Globus pallidus (tissue), 1 donor: ENCODE measurements at regions not wholly inside any gene's neighbourhood (a gene's known extent, or its start where the extent isn't known, plus 50 kb on each side); places are given as distances from the start of the nearest gene placed in this dataset.

Experiments used
- DNase-seq: peaks from one replicate; pipeline ENCODE4 v3.0.0-alpha.2; 2015; ENCODE audit warnings: low spot score

DNA sequence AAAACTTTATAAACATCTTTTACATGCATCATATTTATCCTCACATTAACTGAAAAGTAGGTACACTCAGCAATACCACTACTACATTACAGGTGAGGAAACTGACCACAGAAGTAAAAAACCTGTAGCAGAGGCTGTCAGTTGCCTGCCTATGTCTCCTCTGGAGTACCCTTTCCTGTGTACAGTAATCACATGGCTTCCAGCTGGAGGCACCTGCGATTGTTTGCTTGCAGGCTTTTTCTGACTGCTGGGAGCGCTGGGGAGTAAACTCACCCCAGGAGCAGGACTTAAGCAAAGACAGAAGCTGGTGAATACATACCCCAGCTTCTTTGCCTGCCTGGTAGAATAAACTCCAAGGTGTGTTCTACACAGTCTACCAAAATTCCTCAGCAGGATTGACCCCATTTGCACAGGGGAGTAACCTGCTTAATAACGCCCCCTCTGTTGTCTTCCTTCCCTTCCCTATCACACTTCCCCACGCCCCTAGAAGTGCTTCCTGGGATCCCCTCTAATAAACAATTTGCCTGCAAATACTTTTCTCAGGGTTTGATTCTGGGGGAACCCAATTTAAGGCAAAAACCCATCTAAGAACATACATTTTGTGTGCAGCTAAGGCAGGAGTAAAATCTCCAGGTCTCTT is 138.9 kb downstream of the PTH2R start:
- no peak for DNase-seq

DNA sequence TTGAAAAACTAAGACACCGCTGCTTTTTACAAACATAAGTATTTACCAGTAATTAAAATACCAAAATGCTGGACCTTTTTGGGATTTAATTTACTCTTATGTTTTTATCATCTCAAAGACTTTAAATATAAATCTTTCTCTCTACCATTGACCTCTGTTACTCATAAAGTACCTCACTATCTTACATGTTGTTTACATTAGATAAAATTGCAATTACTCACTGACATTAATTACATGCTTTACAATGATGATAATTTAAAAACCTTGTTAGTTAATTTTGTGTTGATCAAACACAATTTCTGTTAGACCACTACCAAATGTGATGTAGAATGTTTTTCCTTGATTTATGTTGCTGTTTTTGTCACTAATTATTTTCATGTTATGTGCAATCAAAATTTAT is 139.5 kb downstream of the PTH2R start:
- no peak for DNase-seq

DNA sequence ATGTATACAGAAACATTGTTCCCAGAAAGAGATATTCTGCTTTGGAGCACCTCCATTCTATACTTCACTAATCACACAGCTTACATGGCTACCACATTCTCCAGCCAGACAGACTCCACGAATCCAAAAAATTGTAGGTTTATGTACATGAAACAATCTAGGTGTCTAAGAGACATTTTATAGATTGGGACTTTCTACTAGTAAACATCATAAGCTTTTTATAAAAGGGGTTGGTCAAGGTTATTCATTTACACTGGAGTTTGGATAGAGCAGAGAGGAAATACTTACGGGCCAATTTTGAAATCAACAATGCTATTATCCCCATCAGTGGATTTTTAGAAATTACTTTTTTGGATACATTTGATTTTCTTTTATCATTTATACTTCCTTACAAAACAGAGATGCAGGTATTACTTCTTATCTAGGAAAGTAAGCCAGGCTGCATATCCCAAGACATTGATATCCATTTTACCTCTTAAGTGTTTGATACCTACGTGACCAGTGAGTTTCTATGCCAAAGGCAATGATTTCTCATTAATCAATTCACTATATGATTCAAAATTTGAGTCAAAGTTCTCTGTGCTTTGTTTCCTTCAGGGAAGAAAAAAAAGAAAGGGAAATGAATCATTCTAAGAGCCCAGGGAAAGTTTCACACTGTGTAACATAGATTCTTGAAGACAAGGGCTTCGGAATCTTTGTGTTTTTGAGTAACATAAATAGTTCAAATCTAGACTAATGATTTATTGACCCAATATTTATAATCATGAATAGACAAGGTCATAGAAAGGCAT is 140.5 kb downstream of the PTH2R start:
- no peak for DNase-seq

DNA sequence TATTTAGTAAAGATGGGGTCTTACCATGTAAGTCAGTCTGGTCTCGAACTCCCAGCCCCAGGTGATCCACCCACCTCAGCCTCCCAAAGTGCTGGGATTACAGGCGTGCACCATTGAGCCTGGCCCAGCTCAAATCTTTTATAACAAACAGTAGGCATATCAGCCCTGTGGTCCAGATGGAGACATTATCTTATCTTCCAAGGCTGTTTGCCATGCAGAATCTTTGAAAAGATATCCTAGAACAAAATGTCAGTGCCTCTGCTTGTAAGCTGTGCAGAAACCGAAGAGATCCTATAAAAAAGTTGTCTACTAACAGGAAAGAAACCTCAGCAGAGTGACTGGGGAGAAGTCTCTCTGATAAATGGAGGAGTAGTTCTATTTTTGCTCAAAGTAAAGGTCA is 142.1 kb downstream of the PTH2R start:
- DNase-seq, result no peak

DNA sequence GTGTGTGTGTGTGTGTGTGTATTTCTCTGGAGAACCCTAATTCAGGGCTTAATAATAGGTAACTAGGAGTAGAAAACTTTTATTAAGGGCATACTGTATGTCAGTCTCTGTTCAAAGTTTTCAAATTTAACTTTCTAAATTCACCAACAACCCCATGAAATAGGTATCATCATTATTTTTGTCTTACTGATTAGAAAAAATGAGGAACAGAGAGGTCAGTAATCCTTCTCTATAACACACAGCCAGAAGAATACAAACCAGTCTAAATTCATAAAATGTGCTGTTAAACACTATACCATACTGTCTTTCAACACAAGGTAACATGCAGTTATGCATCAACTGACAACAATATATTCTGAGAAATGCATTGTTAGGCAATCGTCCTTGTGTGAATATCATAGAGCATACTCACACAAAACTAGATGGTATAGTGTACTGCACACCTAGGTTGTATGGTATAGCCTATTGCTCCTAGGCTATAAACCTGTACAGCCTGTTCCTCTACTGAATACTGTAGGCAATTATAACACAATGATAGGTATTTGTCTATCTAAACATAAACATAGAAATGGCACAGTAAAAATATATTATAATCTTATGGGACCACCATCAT is 143.1 kb downstream of the PTH2R start:
- DNase-seq, result no peak

DNA sequence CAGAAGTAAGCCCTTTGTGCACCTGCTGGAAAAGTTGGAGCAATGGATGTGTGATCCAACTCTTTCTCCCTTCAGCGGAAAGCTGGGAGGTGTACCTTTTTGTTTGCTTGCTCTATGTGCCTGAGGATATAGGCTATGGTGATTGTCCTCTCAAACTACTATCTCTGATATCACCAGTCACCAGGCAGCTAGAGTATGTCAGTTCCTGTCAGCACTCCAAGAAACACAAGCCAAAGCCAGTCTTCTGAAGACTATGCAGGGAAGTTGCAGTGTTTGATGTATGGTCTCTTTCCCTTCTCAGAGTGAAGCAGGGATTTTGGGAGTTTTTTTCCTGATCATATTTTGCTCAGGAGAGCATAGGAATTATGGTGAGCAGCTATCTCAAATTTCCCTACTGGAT is 146.4 kb downstream of the PTH2R start:
- no peak for DNase-seq

DNA sequence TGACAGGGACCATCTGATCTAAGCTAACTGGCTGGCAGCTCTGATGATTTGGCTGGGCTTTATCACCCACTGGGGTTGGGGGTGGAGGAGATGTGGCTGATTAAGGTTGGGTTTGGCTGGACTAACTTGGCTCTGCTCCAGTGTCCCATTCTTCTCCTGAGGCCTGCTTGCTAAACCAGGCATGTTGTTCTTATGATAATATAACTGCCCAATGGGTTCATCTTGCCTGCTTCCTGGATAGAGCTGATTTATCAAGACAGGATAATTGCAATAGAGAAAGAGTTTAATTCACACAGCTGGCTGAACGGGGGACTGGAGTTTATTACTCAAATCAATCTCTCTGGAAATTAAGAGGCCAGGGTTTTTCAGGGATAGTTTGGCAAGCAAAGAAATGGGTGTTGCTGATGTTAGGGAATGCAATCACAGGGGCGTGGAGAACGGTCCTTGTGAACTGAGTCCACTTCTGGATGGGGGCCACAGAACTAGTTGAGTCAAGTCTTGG is 150.4 kb downstream of the PTH2R start:
- DNase-seq, result no peak

DNA sequence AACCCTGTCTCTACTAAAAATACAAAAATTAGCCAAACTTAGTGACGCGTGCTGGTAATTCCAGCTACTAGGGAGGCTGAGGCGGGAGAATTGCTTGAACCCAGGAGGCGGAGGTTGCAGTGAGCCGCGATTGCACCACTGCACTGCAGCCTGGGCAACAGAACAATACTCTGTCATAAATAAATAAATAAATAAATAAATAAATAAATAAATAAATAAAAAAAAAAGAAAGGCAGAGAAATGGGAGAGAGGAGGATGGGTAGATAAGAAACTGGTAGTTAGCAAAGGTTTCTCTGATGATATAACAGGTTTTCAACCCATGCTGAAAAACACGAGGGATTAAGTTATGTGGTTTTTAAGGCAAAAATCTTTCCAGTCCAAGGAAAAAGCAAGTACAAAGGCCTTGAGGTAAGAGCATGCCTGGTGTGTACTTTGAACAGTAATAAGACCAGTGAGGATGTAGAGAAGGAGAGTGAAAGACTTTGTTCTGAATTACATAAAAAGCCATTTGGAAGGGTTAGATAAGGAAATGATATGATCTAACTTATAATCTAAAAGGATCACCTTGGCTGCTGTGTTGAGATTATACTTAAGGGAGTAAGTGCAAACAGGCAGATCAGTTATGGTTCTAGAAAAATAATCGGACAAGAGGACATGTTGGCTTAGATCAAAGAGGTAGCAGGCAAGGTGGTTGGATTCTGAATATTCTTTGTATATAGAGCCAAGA is 159.3 kb downstream of the PTH2R start:
- no peak for DNase-seq

DNA sequence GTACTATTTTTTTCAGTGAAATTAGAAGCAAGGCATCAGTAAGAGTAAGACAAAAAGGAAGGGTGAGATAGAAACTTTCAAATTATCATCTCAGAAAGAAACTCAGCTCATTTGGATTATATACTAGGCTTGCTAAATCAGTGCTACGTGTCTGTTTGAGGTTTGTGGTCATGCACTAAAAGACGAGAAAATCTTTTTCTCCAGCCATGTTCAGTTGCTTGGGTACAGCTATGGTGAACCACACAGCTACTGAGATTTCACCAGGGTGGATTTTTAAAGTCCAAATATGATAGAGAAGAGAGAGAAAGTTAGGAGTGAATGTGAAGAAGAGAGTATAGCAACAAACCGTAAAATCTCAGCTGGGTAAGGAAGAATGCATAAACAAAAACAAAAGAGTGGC is 161.6 kb downstream of the PTH2R start:
- no peak for DNase-seq

DNA sequence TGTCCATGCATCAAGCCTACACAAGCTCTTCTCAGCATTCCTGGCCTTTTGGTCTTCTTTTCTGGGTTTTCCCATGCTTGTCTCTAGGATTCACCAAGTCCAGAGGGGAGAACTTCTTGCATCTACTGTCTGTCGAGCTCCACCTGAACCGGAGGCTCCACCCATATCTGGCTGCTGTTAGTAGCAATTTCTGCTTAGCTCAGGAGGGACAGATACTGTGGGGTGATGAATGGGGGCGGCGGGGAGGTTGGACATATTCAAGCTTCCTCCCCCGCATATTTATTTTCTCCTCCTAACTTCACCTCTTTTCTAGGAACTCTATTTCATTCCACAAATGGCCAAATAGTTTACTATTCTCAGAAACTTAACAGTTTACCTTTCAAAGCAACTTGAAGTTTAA is 163.5 kb downstream of the PTH2R start:
- DNase-seq, result no peak

DNA sequence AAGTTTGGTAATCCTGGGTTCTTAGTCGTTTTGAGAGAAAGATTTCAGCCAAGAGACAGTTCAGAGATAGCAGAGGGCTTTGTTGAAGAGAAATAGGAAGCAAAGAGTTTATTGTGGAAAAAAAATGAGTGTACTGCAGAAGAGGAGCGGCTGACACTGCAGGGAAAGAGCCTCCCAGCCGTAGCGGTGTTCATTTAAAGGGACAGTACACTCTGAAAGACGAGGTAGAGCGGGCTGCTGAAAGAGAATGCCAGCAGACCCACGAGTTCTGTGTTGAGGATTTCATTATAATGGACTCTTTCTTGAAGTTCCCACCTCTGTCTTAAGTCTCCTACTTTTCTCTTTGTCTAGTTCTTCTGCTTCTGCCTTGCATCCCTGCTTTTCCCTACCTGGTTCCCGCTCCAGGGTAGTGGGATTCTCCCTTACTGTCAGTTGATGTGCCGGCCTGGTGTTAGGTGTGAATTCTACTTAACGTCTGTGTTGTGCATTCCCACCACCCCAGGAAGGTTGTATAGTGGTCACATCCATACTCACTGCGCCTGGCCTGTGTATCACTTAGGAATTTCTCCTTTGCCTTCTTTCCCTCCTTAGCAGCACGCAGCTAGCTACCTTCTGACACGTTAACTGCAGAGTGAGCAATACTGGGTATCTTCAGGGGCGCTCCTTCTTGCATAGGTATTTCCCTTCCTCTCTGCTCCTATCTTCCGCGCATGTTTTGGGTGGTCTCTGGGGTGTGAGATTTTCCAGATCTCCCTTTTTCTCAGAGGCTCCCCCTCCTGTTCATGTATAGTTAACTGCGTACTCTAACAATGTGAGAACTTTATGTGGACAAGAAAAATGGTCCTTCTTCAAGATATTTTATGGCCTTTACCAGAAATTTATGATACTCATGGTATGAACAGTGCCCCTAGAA is 164.5 kb downstream of the PTH2R start:
- no peak for DNase-seq

DNA sequence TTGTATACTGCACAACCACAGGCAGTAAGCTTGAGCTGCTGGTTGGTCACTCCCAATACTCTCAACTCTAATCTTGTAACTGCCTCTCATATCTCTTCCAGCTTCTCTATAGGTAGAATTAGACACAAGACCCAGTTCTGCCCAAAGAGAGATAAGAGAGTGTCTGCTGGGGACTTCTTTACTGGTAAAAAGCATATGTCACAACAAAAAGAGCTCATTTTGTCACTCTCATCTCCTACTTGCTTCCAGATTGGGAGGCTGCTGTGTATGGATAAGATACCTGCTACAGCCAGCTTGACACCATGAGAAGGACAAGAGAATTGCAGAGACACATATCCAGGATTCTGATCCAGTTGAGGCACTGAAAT is 165.2 kb downstream of the PTH2R start:
- DNase-seq, result no peak

DNA sequence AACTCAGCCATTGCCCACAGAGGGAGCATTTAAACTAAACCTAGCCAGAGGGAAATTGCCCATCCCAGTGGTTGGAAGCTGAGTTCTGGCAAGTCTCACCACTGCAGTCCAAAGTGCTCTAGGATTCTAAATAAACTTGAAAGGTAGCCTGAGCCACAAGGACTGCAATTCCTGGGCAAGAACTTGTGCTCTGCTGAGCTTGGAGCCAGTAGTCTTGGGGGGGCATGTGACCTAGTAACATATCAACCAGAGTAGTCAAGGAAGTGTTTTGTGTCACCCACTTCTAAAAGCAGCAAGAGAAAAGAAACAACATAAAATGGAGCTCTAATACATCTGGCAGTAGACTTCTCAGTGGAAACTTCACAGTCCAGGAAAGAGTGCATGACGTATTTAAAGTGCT is 167.0 kb downstream of the PTH2R start:
- DNase-seq, result no peak

DNA sequence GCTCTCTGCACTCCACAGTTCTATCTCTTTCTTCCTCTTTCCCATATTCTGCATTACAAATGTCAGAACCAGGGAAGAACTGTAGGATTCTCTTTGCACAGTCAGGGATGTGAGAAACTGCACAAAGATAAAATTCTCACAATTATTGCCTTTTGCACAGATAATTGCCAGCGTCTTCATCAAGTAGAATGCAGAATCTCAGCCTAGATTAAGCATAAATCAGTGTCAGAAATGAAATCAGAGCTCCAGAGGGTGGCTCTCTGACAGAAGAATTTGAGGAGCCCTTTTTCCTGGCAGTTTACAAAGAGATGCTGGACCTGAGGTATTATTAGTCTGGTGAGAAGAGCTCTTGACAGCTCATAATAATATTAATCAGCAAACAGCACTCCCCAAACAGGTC is 173.1 kb downstream of the PTH2R start:
- no peak for DNase-seq

DNA sequence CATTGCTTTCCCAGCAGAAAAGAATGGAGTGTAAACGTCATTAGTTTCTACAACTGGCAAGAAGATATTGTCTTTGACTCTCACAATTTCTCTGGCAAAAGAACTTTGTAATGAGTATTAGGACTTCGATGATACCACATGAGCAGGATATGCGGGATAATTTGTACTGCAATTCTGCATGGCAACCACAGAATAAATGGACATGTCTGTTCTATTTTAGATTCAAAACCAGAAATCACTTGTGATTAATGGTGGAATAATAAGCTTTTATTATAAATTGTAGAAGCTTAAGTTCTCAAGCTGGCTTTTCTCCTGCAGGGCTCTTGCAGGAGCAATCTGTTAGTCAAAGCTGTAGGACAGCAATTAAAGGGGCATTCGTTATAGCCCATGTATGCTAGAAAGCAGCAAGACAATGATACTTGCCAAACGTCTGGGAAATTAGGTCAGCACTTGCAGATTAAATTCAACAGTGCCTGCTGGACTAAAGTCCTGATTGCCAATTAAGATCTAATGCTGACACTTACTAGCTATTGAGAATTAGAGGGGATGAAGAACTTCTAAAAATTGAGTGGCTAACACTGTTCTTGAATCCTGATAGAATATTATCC is 177.9 kb downstream of the PTH2R start:
- DNase-seq, result no peak

DNA sequence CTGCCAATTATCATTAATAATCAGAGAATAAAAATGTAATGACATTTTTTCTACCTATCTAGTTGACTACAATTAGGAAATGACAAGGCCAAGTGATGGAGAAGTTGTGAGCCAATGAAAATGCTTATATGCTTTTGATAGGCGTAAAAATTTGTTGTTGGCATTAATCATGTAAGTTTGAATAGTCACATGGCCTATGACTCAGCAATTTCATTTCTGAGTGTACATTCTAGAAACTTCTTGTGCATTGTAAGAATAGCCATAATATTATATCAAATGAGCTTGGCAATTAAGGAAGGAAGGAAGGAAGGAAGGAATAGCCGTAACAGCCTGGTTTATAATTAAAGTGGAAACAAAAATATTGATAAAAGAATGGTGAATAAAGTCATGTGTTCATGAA is 179.9 kb downstream of the PTH2R start:
- no peak for DNase-seq

DNA sequence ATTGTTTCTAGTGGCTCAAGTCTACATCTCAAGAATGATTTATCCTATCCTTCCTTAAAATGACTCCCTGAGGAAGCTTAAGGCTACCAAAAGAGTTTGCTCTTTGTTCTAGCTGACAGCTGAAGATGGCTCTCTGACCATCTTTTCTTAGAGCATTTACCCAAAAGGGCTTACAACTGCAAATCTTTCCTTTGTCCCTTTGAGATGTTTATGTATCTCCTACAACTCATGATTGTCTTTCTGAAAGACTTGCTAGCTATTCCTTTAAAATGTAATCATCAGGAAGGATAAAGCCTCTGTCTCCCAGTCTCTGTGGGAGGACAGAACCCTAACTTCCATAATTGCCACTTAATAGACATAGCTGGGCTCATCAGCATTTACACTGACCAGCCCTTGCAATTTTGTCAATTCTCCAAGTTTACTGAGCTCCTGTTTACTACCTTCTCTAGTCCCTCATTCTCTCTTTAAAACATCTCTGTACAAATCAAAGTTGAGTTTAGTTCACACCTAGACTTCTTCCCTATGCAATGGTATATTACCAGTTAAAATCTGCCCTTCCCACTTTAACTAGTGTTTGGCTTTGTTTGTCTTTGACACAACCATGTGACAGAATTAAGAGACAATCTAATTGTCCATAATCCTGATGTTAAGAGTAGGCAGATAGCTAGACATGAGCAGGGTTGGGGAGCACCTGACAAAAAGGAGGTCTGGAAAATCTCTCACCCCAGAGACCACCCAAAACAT is 188.2 kb downstream of the PTH2R start:
- no peak for DNase-seq

DNA sequence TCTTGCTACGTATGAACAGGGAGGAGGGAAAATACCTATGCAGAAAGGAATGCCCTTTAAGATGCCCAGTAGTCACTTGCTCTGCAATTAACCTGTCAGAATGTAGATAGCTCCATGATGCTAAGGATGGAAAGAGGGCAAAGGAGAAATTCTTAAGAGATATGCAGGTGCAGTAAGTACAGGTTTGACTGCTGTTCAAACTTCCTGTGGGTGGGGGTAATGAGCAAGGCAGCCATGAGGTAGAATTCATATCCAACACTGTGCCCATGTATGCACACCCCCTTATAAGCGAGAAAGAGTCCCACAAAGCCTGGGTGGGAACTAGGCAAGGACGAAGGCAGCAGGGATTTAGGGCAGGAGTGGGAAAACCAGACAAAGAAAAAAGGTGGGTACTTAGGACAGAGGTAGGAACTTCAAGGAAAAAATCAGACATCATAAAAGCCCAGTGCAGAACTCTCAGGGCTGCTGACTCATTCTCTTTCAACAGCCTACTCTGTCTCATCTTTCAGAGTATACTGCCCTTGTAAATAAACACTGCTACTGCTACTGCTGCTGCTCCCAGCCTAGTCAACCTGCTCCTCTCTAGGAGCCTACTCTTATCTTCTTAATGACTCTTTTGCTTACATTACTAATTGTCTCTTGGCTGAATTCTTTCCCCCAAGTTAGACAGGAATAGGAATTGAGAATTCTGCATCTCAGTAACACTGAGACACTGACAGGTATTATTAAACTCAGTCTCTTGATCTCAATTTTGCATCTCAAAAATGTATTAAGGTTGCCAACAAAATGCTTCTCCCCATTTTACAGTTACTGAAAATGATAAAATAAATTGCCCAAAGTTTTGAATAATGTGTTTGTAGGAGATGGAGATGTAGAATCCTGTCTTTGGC is 189.0 kb downstream of the PTH2R start:
- DNase-seq, result no peak

DNA sequence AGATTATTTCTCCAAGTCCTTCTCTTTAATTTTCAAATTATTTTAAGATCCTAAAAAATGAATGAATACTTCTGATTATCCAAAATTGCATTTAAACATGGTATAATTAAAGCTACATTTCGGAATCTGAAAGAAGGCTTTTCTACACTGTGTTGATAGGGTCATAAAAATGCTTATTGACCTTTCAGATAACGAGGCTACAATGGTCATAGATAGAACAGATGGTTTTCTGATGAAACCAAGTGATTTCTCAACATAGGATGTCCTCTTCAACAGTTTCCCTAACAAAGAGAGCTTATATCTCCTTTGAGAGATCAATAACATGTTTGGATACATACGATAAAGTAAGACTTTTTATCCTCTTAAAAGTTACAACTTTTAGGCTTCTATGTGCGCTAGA is 201.1 kb downstream of the PTH2R start:
- DNase-seq, result no peak
